ENCODE measurements at regions not wholly inside any gene's neighbourhood (a gene's known extent, or its start where the extent isn't known, plus 50 kb on each side); places are given as distances from the start of the nearest gene placed in this dataset.

GRCh38 chr3:72496051-72496670 lies 352.1 kb downstream of the SHQ1 start:
- no peak overlapping the region for H3K27ac Mint-ChIP-seq
- H2AFZ ChIP-seq (replicated peaks) = no peak overlapping the region
- TF ChIP-seq CTCF (IDR thresholded peaks at IDR 0.05) (no peak), EZH2 (IDR thresholded peaks at IDR 0.05) (no peak), EZH2phosphoT487 (IDR thresholded peaks at IDR 0.05) (no peak)
- H3K27me3 ChIP-seq = no peaks in the 10 kb centered on the region
- no peaks in the 10 kb centered on the region for H4K20me1 ChIP-seq (ENCODE audit: low read depth)
- no peak for DNase-seq (ENCODE audit: low spot score)
- H3K9ac ChIP-seq = no peak overlapping the region
- no peaks in the 10 kb centered on the region for H3K4me1 ChIP-seq
- no peaks in the 10 kb centered on the region for H3K36me3 ChIP-seq
- H3K9me3 ChIP-seq (ENCODE audit: low read depth) = no peaks in the 10 kb centered on the region
- H3K4me2 ChIP-seq = no peak overlapping the region
- peaks cover 10% of the 10 kb centered on the region for H3K9me3 Mint-ChIP-seq
- no peak overlapping the region for H3K4me3 ChIP-seq
- H3K27me3 Mint-ChIP-seq (ENCODE audit: insufficient read depth, low read depth) = peaks cover under 1% of the 10 kb centered on the region
- no peaks in the 10 kb centered on the region for H3K36me3 Mint-ChIP-seq
- no peaks in the 10 kb centered on the region for H3K79me2 ChIP-seq (ENCODE audit: low read depth)
- H3K27ac ChIP-seq = no peak overlapping the region
- H3F3A ChIP-seq (ENCODE audit: low read depth) = no peaks in the 10 kb centered on the region
- peaks cover 7% of the 10 kb centered on the region for H3K4me1 Mint-ChIP-seq
- H3K4me3 Mint-ChIP-seq = no peak overlapping the region

- no peak overlapping the region for H3K4me3 Mint-ChIP-seq
- no peaks in the 10 kb centered on the region for H3F3A ChIP-seq (ENCODE audit: low read depth)
- H3K27ac Mint-ChIP-seq = no peak overlapping the region
- no peak overlapping the region for H2AFZ ChIP-seq (replicated peaks)
- H3K9ac ChIP-seq = no peak overlapping the region
- H3K9me3 ChIP-seq (ENCODE audit: low read depth) = no peaks in the 10 kb centered on the region
- H3K4me1 Mint-ChIP-seq = peaks cover 16% of the 10 kb centered on the region
- peaks cover 2% of the 10 kb centered on the region for H3K27me3 Mint-ChIP-seq (ENCODE audit: insufficient read depth, low read depth)
- H3K4me2 ChIP-seq = no peak overlapping the region
- TF ChIP-seq CTCF (IDR thresholded peaks at IDR 0.05) (no peak), EZH2 (IDR thresholded peaks at IDR 0.05) (no peak), EZH2phosphoT487 (IDR thresholded peaks at IDR 0.05) (no peak)
- no peaks in the 10 kb centered on the region for H4K20me1 ChIP-seq (ENCODE audit: low read depth)
- H3K36me3 ChIP-seq = no peaks in the 10 kb centered on the region
- H3K4me3 ChIP-seq = no peak overlapping the region
- no peaks in the 10 kb centered on the region for H3K36me3 Mint-ChIP-seq
- H3K27me3 ChIP-seq = no peaks in the 10 kb centered on the region
- no peaks in the 10 kb centered on the region for H3K4me1 ChIP-seq
- H3K27ac ChIP-seq = no peak overlapping the region
- no peak for DNase-seq (ENCODE audit: low spot score)
- H3K9me3 Mint-ChIP-seq = peaks cover 10% of the 10 kb centered on the region
- no peaks in the 10 kb centered on the region for H3K79me2 ChIP-seq (ENCODE audit: low read depth)
These were observed 353.6 kb downstream of the SHQ1 start for GRCh38 chr3:72494626-72495025.

- no peaks in the 10 kb centered on the region for H3K4me1 ChIP-seq
- no peaks in the 10 kb centered on the region for H3K36me3 ChIP-seq
- no peak overlapping the region for H3K4me2 ChIP-seq
- no peak overlapping the region for H3K4me3 ChIP-seq
- H3K36me3 Mint-ChIP-seq = no peaks in the 10 kb centered on the region
- TF ChIP-seq EZH2phosphoT487 (IDR thresholded peaks at IDR 0.05) (no peak), CTCF (IDR thresholded peaks at IDR 0.05) (no peak), EZH2 (IDR thresholded peaks at IDR 0.05) (no peak)
- no peak for DNase-seq (ENCODE audit: low spot score)
- H3K27me3 ChIP-seq = no peaks in the 10 kb centered on the region
- H3K9ac ChIP-seq = no peak overlapping the region
- no peaks in the 10 kb centered on the region for H3F3A ChIP-seq (ENCODE audit: low read depth)
- no peak overlapping the region for H2AFZ ChIP-seq (replicated peaks)
- H3K9me3 ChIP-seq (ENCODE audit: low read depth) = no peaks in the 10 kb centered on the region
- H3K27ac ChIP-seq = no peak overlapping the region
- no peak overlapping the region for H3K27ac Mint-ChIP-seq
- no peak overlapping the region for H3K4me3 Mint-ChIP-seq
- H3K9me3 Mint-ChIP-seq = peaks cover 10% of the 10 kb centered on the region
- H3K27me3 Mint-ChIP-seq (ENCODE audit: insufficient read depth, low read depth) = peaks cover 2% of the 10 kb centered on the region
- peaks cover 16% of the 10 kb centered on the region for H3K4me1 Mint-ChIP-seq
- no peaks in the 10 kb centered on the region for H4K20me1 ChIP-seq (ENCODE audit: low read depth)
- H3K79me2 ChIP-seq (ENCODE audit: low read depth) = no peaks in the 10 kb centered on the region
These were observed 354.1 kb downstream of the SHQ1 start for GRCh38 chr3:72494130-72494529.
